PFSK-1 (cell line): ENCODE measurements at regions not wholly inside any gene's neighbourhood (a gene's known extent, or its start where the extent isn't known, plus 50 kb on each side); places are given as distances from the start of the nearest gene placed in this dataset.

Experiments used
- POLR2AphosphoS5 ChIP-seq: IDR thresholded peaks from 2 replicates; pipeline ENCODE4 v1.6.1; 2012; ENCODE audit warnings: low read depth, mild to moderate bottlenecking, control low read depth, low read length, moderate library complexity
- SIN3A ChIP-seq: IDR thresholded peaks from 2 replicates; pipeline ENCODE4 v1.6.1; 2012; ENCODE audit warnings: mild to moderate bottlenecking, low read length, moderate library complexity, borderline replicate concordance; ENCODE audit not compliant: insufficient read depth
- TAF1 ChIP-seq: IDR thresholded peaks from 2 replicates; pipeline ENCODE4 v1.6.1; 2012; ENCODE audit warnings: low read length, control low read depth, borderline replicate concordance; ENCODE audit not compliant: insufficient read depth

DNA sequence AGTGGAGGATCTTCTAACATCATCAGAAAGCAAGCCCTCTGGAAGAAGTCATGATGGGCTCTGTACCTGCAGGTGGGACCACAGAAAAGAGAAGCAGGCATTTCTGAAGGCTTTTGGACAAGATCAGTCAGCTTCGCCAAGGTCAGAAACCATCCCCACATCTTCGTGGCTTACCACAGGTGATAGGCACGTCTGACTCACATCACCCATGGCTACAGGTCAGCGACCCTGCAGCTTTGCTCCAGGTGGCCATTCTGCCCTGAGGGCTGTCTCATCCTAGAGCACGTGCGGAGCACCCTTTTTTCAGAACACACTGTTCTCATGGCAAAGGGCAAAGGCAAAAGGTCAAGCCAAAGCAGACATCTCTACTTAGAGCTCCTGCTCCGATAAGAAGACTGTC, 518.9 kb upstream of the ADARB2 start:
- TF ChIP-seq SIN3A (no peak), POLR2AphosphoS5 (no peak), TAF1 (no peak)
